ENCODE measurements at regions not wholly inside any gene's neighbourhood (a gene's known extent, or its start where the extent isn't known, plus 50 kb on each side); places are given as distances from the start of the nearest gene placed in this dataset.

DNA sequence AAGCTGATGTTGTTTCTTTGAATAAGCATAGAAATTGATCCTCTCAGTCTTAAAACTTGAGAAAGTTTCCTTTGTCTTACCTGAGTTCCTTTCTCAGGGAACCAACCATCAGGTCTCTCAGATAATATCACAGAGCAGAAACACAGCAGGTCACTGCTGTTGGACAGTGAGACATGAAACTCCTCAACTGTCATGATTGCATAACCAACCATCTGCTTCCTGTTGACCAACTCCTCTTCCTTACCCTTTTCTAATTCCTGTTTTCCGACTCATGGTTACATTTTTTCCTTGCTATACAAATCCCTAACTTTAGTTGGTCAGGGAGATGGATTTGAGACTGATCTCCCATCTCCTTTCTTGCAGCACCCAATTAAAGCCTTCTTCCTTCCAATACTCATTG is 845.3 kb downstream of the FAM181B start:
- TF ChIP-seq POLR2A (IDR thresholded peaks at IDR 0.05; ENCODE audit: low read length) (no peak), GATA1 (IDR thresholded peaks at IDR 0.05; ENCODE audit: low read depth, low read length) (no peak)
